Upper lobe of right lung (tissue), 1 donor: ENCODE measurements at regions not wholly inside any gene's neighbourhood (a gene's known extent, or its start where the extent isn't known, plus 50 kb on each side); places are given as distances from the start of the nearest gene placed in this dataset.

Experiments used
- ATAC-seq: fragments of 200-7000 bp; cut with Tn5 transposase; one replicate; pipeline ENCODE4 v1.9.1; 2020; ENCODE audit warnings: mild to moderate bottlenecking, moderate library complexity
- DNase-seq: peaks from one replicate; pipeline ENCODE4 v3.0.0-alpha.2; 2020
- H3K27ac ChIP-seq: fragments of 200-600 bp; one replicate; pipeline ENCODE4 v1.8.0; 2022
- H3K27me3 ChIP-seq: fragments of 200-600 bp; one replicate; pipeline ENCODE4 v1.8.0; 2022; ENCODE audit warnings: mild to moderate bottlenecking
- H3K36me3 ChIP-seq: fragments of 200-600 bp; one replicate; pipeline ENCODE4 v1.8.0; 2022
- H3K4me1 ChIP-seq: fragments of 200-600 bp; one replicate; pipeline ENCODE4 v1.8.0; 2022
- H3K4me3 ChIP-seq: fragments of 200-600 bp; one replicate; pipeline ENCODE4 v1.8.0; 2022; ENCODE audit warnings: mild to moderate bottlenecking
- H3K9me3 ChIP-seq: fragments of 200-600 bp; one replicate; pipeline ENCODE4 v1.8.0; 2022
- CTCF ChIP-seq: fragments of 200-600 bp; IDR thresholded peaks from one replicate; pipeline ENCODE4 v1.8.0; 2022; ENCODE audit warnings: antibody characterized with exemption
- intact Hi-C: fragments of 100-400 bp; cut with DNase I; formaldehyde crosslinking; loops from one replicate; pipeline ENCODE4 v1.11.0; 2022
- donor health status: DM: no; HTN: yes; CAD: no; lungs with severe emphysema.

GRCh38 chr16:6281994-6282393, 1050.7 kb upstream of the RBFOX1 start:
- Histone ChIP-seq H3K4me1 (no peaks in the 10 kb centered on the region), H3K27me3 (no peaks in the 10 kb centered on the region), H3K9me3 (no peaks in the 10 kb centered on the region), H3K27ac (no peak overlapping the region), H3K36me3 (no peaks in the 10 kb centered on the region), H3K4me3 (no peak overlapping the region)
- no peak for ATAC-seq
- no peak for TF ChIP-seq CTCF
- DNase-seq: no peak
- intact Hi-C loops: no loop called here

- Histone ChIP-seq H3K36me3 (no peaks in the 10 kb centered on the region), H3K4me3 (no peak overlapping the region), H3K9me3 (no peaks in the 10 kb centered on the region), H3K27me3 (no peaks in the 10 kb centered on the region), H3K27ac (no peak overlapping the region), H3K4me1 (no peaks in the 10 kb centered on the region)
- ATAC-seq: no peak
- intact Hi-C loops: no loop called here
- DNase-seq: no peak
- TF ChIP-seq CTCF: no peak
Measured at GRCh38 chr16:6281274-6281673, 1051.4 kb upstream of the RBFOX1 start.

GRCh38 chr16:6280055-6280454, 1052.6 kb upstream of the RBFOX1 start:
- ATAC-seq: no peak

DNA sequence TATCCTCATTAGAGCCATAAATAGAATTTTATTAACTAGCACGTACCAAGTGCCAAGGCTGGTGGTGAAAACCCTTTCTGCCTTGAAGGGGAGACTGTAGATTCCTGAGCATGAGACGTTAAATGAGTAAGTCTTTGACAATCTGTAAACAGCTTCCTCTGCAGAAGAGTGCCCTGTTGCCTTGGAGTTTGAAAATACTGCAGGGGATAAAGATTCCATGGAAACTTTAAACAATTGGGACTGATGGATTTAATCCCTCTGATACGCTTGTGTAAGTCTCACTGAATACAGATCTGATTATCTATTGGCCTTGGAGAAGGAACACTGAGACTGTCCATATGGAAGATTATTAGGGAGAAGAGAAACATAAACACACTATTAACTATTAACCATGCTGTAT, 1053.4 kb upstream of the RBFOX1 start:
- Histone ChIP-seq H3K4me3 (no peak overlapping the region), H3K36me3 (no peaks in the 10 kb centered on the region), H3K27ac (no peak overlapping the region), H3K9me3 (no peaks in the 10 kb centered on the region), H3K4me1 (no peaks in the 10 kb centered on the region), H3K27me3 (no peaks in the 10 kb centered on the region)
- no peak for TF ChIP-seq CTCF
- no peak for ATAC-seq
- intact Hi-C loops: no loop called here
- DNase-seq: no peak

More at GRCh38 chr16:6280055-6280454, 1052.6 kb upstream of the RBFOX1 start:
- no peaks in the 10 kb centered on the region for H3K27me3 ChIP-seq
- no peak overlapping the region for H3K27ac ChIP-seq
- no peaks in the 10 kb centered on the region for H3K9me3 ChIP-seq
- TF ChIP-seq CTCF: no peak
- no peaks in the 10 kb centered on the region for H3K36me3 ChIP-seq
- intact Hi-C loops: no loop called here
- no peak for DNase-seq
- H3K4me1 ChIP-seq: no peaks in the 10 kb centered on the region
- H3K4me3 ChIP-seq: no peak overlapping the region

DNA sequence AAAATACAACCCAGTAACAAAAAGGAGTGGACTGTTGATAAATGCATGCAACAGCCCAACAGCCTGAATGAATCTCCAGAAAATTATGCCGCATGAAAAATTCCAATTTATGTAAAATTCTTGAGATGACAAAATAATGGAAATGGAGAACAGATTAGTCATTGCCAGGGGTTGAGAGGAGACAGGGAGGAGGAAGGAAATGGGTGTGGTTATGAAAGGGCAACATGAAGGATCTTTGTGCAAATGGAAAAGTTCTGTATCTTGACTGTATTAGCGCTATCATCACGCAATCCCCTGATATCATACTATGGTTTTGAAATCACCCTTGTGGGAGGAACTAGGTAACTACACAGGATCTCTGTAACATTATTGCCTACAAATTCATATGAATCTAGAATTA, 1058.3 kb upstream of the RBFOX1 start:
- no peaks in the 10 kb centered on the region for H3K36me3 ChIP-seq
- no peaks in the 10 kb centered on the region for H3K27me3 ChIP-seq
- DNase-seq: no peak
- no peak for ATAC-seq
- no peaks in the 10 kb centered on the region for H3K4me1 ChIP-seq
- intact Hi-C loops: no loop called here
- no peaks in the 10 kb centered on the region for H3K9me3 ChIP-seq
- no peak overlapping the region for H3K4me3 ChIP-seq
- H3K27ac ChIP-seq: no peak overlapping the region
- no peak for TF ChIP-seq CTCF

DNA sequence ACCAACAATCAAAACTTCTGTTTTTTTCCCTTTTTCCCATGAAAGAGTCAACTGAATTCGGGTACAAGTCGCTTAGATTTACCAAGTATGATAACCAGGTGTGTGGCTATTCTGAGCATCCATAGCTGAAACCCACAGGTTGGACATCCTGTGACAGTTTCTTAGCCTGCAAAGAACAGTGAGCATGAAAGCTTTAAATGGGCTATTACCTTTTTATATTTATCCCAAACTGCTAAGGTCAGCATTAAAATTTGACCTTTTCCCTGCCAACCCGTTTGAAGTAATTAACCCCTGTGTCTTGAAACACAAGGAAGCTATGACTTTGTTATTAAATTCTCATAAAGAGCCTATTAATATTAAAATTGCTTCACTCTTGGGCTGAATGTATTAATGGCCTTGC, 1065.0 kb upstream of the RBFOX1 start:
- ATAC-seq (no peak), DNase-seq (no peak)
- Histone ChIP-seq H3K4me3 (no peak overlapping the region), H3K36me3 (no peaks in the 10 kb centered on the region), H3K27ac (no peak overlapping the region), H3K27me3 (no peaks in the 10 kb centered on the region), H3K9me3 (no peaks in the 10 kb centered on the region), H3K4me1 (no peaks in the 10 kb centered on the region)
- intact Hi-C loops: no loop called here
- TF ChIP-seq CTCF: no peak
